ENCODE measurements at regions not wholly inside any gene's neighbourhood (a gene's known extent, or its start where the extent isn't known, plus 50 kb on each side); places are given as distances from the start of the nearest gene placed in this dataset.

DNA sequence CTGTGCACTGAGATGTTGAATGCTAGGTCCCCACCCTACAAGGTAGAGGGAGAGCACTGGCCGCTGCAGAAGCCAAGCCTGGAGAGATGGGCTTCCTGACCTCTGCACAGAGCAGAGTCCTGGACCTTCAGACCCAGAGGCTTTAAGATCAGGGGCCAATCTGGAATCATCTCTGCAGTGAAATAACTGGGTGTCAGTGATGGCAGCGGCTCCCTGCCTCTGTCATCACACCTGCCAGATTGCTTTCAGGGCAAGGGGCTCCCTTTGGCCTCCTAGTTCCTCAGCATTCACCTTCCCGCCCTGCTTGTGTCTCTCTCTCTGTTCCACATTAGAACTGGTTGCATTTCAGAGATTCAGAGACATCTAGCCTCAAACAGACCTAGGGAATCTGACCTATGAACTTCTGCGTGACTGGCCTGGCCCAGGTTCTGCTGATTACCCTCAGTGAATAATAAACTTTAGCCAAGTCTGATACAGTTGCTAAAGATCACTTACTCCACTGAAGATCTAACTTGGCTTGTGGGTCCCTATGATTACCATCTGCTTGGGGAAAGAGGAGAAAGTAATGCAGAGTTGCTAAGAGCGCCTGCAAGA is 87.8 kb downstream of the ATP1A1 start (continued):
- TF ChIP-seq, protein P1, sequence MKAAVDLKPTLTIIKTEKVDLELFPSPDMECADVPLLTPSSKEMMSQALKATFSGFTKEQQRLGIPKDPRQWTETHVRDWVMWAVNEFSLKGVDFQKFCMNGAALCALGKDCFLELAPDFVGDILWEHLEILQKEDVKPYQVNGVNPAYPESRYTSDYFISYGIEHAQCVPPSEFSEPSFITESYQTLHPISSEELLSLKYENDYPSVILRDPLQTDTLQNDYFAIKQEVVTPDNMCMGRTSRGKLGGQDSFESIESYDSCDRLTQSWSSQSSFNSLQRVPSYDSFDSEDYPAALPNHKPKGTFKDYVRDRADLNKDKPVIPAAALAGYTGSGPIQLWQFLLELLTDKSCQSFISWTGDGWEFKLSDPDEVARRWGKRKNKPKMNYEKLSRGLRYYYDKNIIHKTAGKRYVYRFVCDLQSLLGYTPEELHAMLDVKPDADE (IDR thresholded peaks at IDR 0.05) = no peak
- TF ChIP-seq STAT1 (IDR thresholded peaks at IDR 0.05; ENCODE audit: unreplicated experiment) (no peak), ZNF331 (CRISPR knock-in tag; IDR thresholded peaks at IDR 0.05; ENCODE audit: low read depth) (no peak), ZNF114 (CRISPR knock-in tag; IDR thresholded peaks at IDR 0.05) (no peak), POLR2AphosphoS5 (IDR thresholded peaks at IDR 0.05; ENCODE audit: low read depth) (no peak), EZH2 (IDR thresholded peaks at IDR 0.05; ENCODE audit: low read depth, unreplicated experiment) (no peak)

- ATAC-seq (no peak), DNase-seq (ENCODE audit: low spot score) (no peak)
- no peaks in the 10 kb centered on the region for H3K4me1 ChIP-seq (ENCODE audit: insufficient read depth)
- H3K36me3 ChIP-seq (ENCODE audit: insufficient read depth) = no peaks in the 10 kb centered on the region
- H3K36me3 Mint-ChIP-seq (ENCODE audit: low read depth) = no peaks in the 10 kb centered on the region
- no peak overlapping the region for H3K27ac Mint-ChIP-seq
- TF ChIP-seq JUNB (IDR thresholded peaks at IDR 0.05; ENCODE audit: unreplicated experiment) = no peak
- TF ChIP-seq ZNF114 (CRISPR knock-in tag; IDR thresholded peaks at IDR 0.05) = no peak
- no peak for TF ChIP-seq ZNF331 (CRISPR knock-in tag; IDR thresholded peaks at IDR 0.05; ENCODE audit: low read depth)
- no peak for TF ChIP-seq CREB1 (CRISPR knock-in tag; IDR thresholded peaks at IDR 0.05; ENCODE audit: low read depth)
- TF ChIP-seq CTCF (conservative IDR thresholded peaks at IDR 0.05; ENCODE audit: low read depth in 2 of 2) = no peak
- no peak for TF ChIP-seq STAT1 (IDR thresholded peaks at IDR 0.05; ENCODE audit: unreplicated experiment)
- no peak for TF ChIP-seq EZH2phosphoT487 (IDR thresholded peaks at IDR 0.05; ENCODE audit: unreplicated experiment)
- TF ChIP-seq, protein P1 (IDR thresholded peaks at IDR 0.05) = no peak
- TF ChIP-seq NANOG (IDR thresholded peaks at IDR 0.05; ENCODE audit: borderline replicate concordance) = no peak
- no peak for TF ChIP-seq EZH2 (IDR thresholded peaks at IDR 0.05; ENCODE audit: low read depth, unreplicated experiment)
- H4K20me1 ChIP-seq (replicated peaks; ENCODE audit: insufficient read depth) = no peaks in the 10 kb centered on the region
- no peaks in the 10 kb centered on the region for H3K79me2 ChIP-seq (replicated peaks; ENCODE audit: insufficient read depth)
- H3K4me3 Mint-ChIP-seq = no peak overlapping the region
- H2AFZ ChIP-seq = no peak overlapping the region
- no peaks in the 10 kb centered on the region for H3K27me3 Mint-ChIP-seq (ENCODE audit: insufficient read depth, low read depth, poor library complexity)
- H3K9me3 Mint-ChIP-seq = no peaks in the 10 kb centered on the region; the same call in 2 of the 3 replicates
- H3K4me2 ChIP-seq = no peak overlapping the region
- H3F3A ChIP-seq (replicated peaks; ENCODE audit: low read depth) = no peaks in the 10 kb centered on the region
- H3K4me1 Mint-ChIP-seq = peaks cover 10% of the 10 kb centered on the region; the same call in 2 of the 3 replicates
- H3K9me2 ChIP-seq (ENCODE audit: insufficient read depth) = no peaks in the 10 kb centered on the region
- no peaks in the 10 kb centered on the region for H3K27me3 ChIP-seq (ENCODE audit: insufficient read depth)
- H3K27ac ChIP-seq (ENCODE audit: low read depth) = no peak overlapping the region
- no peak overlapping the region for H3K4me3 ChIP-seq
Observed at GRCh38 chr1:116461723-116462122, 88.7 kb downstream of the ATP1A1 start.

Data from GM23338 (cell line).